ENCODE measurements at regions not wholly inside any gene's neighbourhood (a gene's known extent, or its start where the extent isn't known, plus 50 kb on each side); places are given as distances from the start of the nearest gene placed in this dataset.

DNA sequence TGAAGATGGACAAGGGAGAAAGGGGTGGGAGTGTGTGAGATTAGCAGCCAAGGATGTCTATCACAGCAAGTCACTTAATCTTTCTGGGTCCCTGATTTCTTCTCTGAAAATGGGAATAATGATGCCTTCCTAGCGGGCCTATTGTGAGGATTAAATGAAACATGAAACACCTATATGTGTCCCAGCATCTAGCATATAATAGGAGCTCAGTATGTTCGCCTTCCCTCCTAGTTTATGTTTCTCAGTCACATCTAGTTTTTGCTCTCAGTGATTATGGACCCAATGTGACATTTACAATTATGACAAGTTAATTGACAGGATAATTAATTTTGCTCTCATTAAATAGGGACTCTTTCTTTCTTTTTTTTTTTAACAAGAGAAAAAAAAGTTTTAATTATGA is 252.9 kb downstream of the SNX13 start:
- Mint-ChIP-seq H3K27ac (ENCODE audit: low read depth, unreplicated experiment) (no peak overlapping the region), H3K4me3 (ENCODE audit: unreplicated experiment) (no peak overlapping the region), H3K4me1 (ENCODE audit: insufficient read depth, unreplicated experiment) (peaks cover 24% of the 10 kb centered on the region), H3K9me3 (ENCODE audit: unreplicated experiment) (no peaks in the 10 kb centered on the region), H3K36me3 (ENCODE audit: insufficient read depth, unreplicated experiment) (peaks cover 4% of the 10 kb centered on the region), H3K27me3 (ENCODE audit: insufficient read depth, unreplicated experiment) (no peaks in the 10 kb centered on the region)
- TF ChIP-seq, protein P1, sequence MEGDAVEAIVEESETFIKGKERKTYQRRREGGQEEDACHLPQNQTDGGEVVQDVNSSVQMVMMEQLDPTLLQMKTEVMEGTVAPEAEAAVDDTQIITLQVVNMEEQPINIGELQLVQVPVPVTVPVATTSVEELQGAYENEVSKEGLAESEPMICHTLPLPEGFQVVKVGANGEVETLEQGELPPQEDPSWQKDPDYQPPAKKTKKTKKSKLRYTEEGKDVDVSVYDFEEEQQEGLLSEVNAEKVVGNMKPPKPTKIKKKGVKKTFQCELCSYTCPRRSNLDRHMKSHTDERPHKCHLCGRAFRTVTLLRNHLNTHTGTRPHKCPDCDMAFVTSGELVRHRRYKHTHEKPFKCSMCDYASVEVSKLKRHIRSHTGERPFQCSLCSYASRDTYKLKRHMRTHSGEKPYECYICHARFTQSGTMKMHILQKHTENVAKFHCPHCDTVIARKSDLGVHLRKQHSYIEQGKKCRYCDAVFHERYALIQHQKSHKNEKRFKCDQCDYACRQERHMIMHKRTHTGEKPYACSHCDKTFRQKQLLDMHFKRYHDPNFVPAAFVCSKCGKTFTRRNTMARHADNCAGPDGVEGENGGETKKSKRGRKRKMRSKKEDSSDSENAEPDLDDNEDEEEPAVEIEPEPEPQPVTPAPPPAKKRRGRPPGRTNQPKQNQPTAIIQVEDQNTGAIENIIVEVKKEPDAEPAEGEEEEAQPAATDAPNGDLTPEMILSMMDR (IDR thresholded peaks at IDR 0.05; ENCODE audit: unreplicated experiment): no peak
- POLR2A ChIA-PET: interaction anchor here (0.6 to 1.3 kb wide), 3 partner anchors 9 to 611 kb away, joined by 3 to 4 read pairs (median 3); no protein-coding TSS in a partner anchor
- BruUV-seq (replicated peaks): no TSS peak
- CTCF ChIA-PET: interaction anchor here (0.6 to 1.7 kb wide), 4 partner anchors 36 to 381 kb away, joined by 4 read pairs; no protein-coding TSS in a partner anchor
- no peak for DNase-seq (ENCODE audit: unreplicated experiment)
- intact Hi-C loops (cut with micrococcal nuclease): no loop called here

GRCh38 chr7:17689361-17689902 is 250.9 kb downstream of the SNX13 start:
- Mint-ChIP-seq H3K4me1 (ENCODE audit: insufficient read depth, unreplicated experiment) (peaks cover 12% of the 10 kb centered on the region), H3K36me3 (ENCODE audit: insufficient read depth, unreplicated experiment) (peaks cover 4% of the 10 kb centered on the region), H3K27ac (ENCODE audit: low read depth, unreplicated experiment) (peak overlapping the region; percentile 89), H3K9me3 (ENCODE audit: unreplicated experiment) (no peaks in the 10 kb centered on the region), H3K4me3 (ENCODE audit: unreplicated experiment) (no peak overlapping the region), H3K27me3 (ENCODE audit: insufficient read depth, unreplicated experiment) (no peaks in the 10 kb centered on the region)
- peak; percentile 44 for DNase-seq (ENCODE audit: unreplicated experiment)
- intact Hi-C loops (cut with micrococcal nuclease): no loop called here
- ChIA-PET POLR2A (interaction anchor here (0.7 to 3.9 kb wide), 10 partner anchors 9 to 390 kb away, joined by 3 to 51 read pairs (median 6); partner anchors contain the start of gene AHR), CTCF (interaction anchor here (0.6 to 1.7 kb wide), 6 partner anchors 8 to 656 kb away, joined by 3 to 5 read pairs (median 4); no protein-coding TSS in a partner anchor)
- TF ChIP-seq, protein P1 (IDR thresholded peaks at IDR 0.05; ENCODE audit: unreplicated experiment): no peak
- BruUV-seq (replicated peaks): TSS peak; percentile 98

DNA sequence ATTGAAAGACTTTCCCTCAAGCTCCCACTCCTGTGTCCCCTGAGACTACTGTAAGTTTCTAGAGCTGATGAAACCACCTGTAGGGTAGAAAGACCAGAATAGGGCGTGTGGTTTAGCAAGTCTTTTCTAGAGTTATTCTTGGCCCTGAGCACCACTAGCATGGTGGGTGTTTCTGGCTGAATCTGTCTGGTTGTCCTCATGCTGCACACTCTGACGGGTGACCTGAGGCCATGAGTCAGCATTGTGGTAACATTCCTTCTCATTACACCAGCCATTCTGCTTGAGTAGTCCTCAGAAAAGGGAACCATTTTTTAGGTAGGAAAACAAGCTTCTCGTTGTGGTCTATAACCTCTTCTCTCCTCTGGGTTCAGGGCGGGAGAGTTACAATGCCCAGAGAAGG is 250.3 kb downstream of the SNX13 start:
- POLR2A ChIA-PET: interaction anchor here (0.7 to 3.9 kb wide), 15 partner anchors 9 to 770 kb away, joined by 3 to 51 read pairs (median 5); partner anchors contain the start of gene AHR
- BruUV-seq (replicated peaks): no TSS peak
- DNase-seq (ENCODE audit: unreplicated experiment): peak; percentile 95
- no peaks in the 10 kb centered on the region for H3K27me3 Mint-ChIP-seq (ENCODE audit: insufficient read depth, unreplicated experiment)
- no peak overlapping the region for H3K4me3 Mint-ChIP-seq (ENCODE audit: unreplicated experiment)
- H3K36me3 Mint-ChIP-seq (ENCODE audit: insufficient read depth, unreplicated experiment): peaks cover 4% of the 10 kb centered on the region
- H3K9me3 Mint-ChIP-seq (ENCODE audit: unreplicated experiment): no peaks in the 10 kb centered on the region
- TF ChIP-seq, protein P1 (IDR thresholded peaks at IDR 0.05; ENCODE audit: unreplicated experiment): no peak
- H3K27ac Mint-ChIP-seq (ENCODE audit: low read depth, unreplicated experiment): peak overlapping the region; percentile 89
- intact Hi-C loops (cut with micrococcal nuclease): loop anchor here (10.0 kb wide), 1 partner anchor 85 kb away; no protein-coding TSS in a partner anchor
- CTCF ChIA-PET: interaction anchor here (0.6 to 1.3 kb wide), 5 partner anchors 9 to 655 kb away, joined by 3 to 5 read pairs (median 3); no protein-coding TSS in a partner anchor
- H3K4me1 Mint-ChIP-seq (ENCODE audit: insufficient read depth, unreplicated experiment): peaks cover 12% of the 10 kb centered on the region

DNA sequence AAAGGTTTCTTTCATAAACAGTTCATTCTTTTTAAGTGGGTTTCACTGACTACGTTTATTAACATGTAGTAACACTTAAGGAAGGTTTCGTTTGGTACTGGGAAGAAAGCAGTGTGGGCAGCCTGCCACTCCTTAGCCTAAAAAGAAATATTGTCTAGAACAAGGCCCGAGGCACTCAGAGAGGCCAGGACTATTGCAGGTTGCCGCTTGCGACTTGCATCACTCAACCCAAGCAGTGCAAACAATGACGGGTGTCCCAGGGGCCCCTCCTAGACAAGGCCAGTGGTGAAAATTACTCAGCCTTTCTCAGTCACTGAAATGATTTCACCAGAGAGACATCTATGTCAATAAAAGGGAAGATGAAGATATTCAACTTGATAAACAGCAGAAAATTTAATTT is 243.9 kb downstream of the SNX13 start:
- peaks cover 10% of the 10 kb centered on the region for H3K36me3 Mint-ChIP-seq (ENCODE audit: insufficient read depth, unreplicated experiment)
- peak overlapping the region; percentile 89 for H3K27ac Mint-ChIP-seq (ENCODE audit: low read depth, unreplicated experiment)
- H3K4me3 Mint-ChIP-seq (ENCODE audit: unreplicated experiment): no peak overlapping the region
- ChIA-PET POLR2A (interaction anchor here (0.6 to 6.2 kb wide), 19 partner anchors 9 to 394 kb away, joined by 3 to 70 read pairs (median 4); no protein-coding TSS in a partner anchor), CTCF (interaction anchor here (0.6 to 3.5 kb wide), 5 partner anchors 13 to 658 kb away, joined by 3 to 16 read pairs (median 3); no protein-coding TSS in a partner anchor)
- H3K9me3 Mint-ChIP-seq (ENCODE audit: unreplicated experiment): peaks cover 19% of the 10 kb centered on the region
- no peaks in the 10 kb centered on the region for H3K27me3 Mint-ChIP-seq (ENCODE audit: insufficient read depth, unreplicated experiment)
- TF ChIP-seq, protein P1 (IDR thresholded peaks at IDR 0.05; ENCODE audit: unreplicated experiment): no peak
- intact Hi-C loops (cut with micrococcal nuclease): loop anchor here (5.0 to 10.0 kb wide), 2 partner anchors 44 to 92 kb away; no protein-coding TSS in a partner anchor
- DNase-seq (ENCODE audit: unreplicated experiment): peak; percentile 99
- no TSS peak for BruUV-seq (replicated peaks)
- H3K4me1 Mint-ChIP-seq (ENCODE audit: insufficient read depth, unreplicated experiment): peaks cover 20% of the 10 kb centered on the region
